ENCODE measurements at regions not wholly inside any gene's neighbourhood (a gene's known extent, or its start where the extent isn't known, plus 50 kb on each side); places are given as distances from the start of the nearest gene placed in this dataset.
A peak's percentile ranks its signal among the peaks of the same experiment; 100 is the strongest.

DNA sequence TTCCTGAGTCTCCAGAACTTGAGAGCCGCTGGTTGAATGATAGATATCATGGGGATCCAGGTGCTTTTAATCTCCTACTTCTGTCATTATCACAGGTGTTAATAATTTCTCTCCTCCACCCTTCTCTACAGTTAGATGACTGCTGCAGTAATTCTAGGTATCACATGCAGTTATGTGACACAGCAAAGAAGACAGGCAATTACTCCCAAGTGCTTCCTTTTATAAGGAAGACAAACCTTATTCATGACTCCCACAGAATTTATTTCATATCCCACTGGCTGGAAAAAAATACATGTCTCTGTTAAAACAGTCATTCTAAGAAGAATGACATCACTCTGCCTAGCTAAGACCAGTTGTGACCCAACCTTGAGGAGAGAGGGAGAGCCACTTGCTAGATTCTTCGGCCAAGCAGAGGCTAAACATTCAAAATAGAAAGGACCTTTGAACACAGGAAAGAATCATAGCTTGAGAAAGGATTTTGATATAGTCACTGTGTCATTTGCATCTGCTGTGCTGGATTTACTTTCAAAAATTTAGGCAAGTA, 500.6 kb downstream of the SI start:
- no peak for DNase-seq (ENCODE audit: low spot score)

DNA sequence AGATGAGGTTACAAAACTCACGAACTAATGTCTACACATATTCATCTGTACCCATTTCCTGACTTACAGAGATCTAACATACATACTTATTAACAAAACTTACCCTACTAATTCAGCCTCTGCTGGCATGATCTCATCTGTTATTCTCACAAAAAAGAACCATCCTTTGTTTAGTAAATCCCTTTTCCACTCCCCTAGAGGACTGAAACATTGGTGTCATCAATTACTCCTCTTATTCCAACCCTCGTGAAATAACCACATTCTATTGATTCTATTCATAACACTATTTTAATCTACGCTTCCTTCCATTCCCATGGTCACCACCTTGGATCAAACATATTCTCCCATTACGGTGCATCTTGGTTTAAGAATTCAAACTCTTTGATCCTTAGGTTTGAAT, 505.9 kb downstream of the SI start:
- no peak for DNase-seq (ENCODE audit: low spot score)

DNA sequence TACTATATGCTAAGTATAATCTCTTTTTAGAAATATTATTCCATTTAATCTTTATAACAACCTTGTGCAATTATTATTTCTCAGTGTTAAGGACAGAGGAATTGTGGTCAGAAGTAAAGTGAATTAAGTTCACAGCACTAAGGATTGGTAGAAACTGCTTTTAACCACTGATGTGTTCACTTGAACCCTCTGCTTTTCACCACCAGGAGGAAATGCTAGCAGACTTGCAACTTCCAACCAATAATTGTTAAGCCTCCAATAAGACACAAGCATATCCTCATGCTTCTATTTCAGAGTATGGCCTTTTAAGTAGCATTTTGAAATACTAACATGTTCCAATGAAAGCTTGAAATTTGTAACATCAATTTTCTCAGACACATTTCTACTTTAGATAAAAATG, 527.4 kb downstream of the SI start:
- peak; percentile 14 for DNase-seq (ENCODE audit: low spot score)

DNA sequence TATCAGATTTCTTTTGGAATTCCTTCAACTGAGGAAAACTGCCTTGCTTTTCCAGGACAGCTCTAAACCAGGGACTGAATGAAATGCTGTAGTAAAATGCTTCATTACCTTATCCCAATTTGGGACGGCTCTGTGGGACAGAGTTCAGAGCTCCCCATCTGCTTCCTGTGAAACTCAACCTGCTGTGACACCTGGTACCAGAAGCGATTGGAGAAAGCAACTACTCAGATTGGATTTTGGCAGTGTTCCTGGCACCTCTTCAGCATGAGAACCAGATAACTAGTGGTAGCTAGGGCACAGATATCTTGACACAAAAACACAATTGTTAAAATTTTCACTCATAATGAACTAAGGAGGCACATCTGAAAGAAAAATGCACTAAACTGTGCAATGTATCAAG, 539.1 kb downstream of the SI start:
- DNase-seq (ENCODE audit: low spot score) = no peak

DNA sequence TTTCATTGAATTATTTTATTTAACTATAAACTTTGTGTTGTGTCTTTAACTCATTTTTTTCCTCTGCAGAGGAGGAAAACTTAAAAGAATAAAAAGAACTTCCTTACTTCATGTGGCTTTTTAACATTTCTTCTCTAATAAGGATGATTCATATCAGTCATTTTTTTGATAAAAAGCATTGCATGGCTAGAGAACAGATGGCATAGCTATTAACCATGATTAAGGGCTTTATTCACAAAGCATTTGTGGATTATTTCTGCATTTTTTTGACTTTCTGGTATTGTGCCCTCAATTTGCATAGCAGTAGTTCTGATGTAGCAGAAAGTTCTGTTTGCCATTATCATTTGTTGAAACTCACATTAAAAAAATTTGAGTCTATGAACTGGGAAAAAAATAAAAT, 540.8 kb downstream of the SI start:
- no peak for DNase-seq (ENCODE audit: low spot score)

DNA sequence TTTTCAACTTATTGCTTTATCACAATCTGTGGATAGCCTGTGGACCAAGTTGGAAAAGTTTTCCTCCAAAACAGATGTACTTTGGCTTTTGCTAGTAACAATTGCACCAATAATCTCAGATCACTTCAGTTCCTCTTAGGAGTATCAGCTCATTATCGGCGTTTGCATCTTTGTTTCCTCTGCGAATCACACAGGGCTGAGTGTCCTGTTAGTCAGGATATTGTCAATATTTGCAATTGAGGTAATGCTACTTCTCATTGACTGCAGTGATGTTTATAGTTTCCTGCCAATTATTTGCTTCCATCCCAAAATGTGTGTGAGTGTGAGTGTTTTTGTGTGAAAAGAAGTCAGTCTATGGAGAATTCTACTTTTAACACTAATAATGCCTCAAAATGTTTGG, 545.0 kb downstream of the SI start:
- no peak for DNase-seq (ENCODE audit: low spot score)

DNA sequence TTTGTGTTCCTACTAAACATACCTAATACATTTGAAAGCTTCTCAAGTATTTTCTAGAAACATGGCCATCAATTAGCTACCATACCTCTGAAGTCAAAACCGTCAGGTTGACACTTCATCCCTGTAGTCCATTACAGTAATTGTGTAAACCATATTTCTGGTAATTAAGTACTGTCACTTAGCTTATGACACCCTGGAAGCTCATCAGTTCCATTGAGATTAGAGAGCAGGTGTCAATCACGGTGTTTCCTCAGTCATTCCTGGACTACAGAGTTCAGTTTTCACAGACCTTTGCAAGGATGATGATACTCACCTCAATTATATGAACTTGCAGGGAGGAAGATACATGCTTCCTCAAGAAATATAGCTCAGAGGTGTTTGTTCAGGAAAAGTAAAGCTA, 552.0 kb downstream of the SI start:
- DNase-seq (ENCODE audit: low spot score) = no peak

DNA sequence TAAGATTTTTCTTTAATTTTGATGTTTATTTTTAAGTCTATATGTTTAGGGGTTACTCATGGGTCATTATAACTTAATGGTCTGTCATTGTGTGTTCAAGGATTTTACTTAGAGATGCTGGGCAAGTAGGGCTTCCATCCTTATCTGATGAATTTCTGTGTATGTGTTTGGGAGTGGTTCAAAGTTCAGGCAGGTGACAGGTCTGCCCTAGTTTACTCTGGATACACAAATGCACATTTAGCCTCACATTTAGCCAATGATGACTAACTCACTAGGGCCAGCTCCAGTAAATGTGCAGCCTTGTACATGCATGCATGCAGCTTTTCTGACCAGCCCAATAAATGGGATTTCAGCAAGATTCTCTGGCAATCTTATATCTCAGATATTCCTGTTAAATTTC, 554.1 kb downstream of the SI start:
- no peak for DNase-seq (ENCODE audit: low spot score)

DNA sequence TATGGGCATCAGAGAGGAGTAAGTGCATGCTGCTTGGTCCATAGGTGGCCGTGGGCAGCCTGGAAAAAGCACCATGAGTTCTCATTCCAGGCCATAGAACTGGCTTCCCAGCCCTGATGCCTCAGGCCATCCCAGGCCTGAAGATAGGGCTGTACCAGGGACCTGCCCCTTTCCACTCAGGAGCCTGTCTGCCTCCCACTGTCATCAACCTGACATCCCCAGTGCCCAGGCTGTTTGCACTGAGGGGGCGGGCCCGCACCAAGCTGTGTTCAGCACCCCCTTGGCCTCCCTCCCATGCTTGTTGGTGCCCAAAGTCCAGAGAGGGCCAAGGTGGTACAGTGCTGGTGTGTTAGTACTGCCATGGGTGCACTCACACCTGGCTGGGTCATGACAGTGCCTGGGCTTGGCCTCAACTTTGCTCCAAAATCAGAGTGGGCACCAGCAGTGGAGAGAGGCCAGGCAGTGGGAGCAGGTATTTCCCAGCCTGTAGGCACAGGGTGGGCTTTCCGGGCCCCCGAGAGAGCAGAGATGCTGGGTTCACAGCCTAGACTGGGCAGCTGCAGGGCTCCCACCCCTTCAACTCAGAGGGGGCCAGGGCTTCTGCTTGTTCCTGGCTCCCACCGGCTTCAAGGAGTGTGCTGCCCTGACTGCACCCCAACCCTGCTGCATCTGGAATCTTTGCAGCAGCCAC, 556.1 kb downstream of the SI start:
- no peak for DNase-seq (ENCODE audit: low spot score)

DNA sequence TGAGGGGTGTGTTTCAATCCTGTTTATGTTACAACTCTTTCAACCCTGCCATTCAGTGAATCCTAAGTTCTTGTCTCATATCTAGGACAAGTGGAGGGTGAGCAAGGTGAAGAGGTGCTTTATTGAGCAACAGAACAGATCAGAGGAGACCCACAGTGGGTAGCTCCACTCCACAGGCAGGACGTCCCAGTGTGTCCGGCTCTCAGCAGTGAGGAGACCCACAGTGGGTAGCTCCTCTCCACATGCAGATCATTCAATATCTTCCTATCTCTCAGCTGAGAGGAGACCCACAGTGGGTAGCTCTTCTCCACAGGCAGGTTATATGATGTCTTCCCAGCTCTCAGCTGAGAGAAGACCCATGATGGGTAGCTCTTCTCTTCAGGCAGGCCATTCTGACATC, 556.7 kb downstream of the SI start:
- no peak for DNase-seq (ENCODE audit: low spot score)

DNA sequence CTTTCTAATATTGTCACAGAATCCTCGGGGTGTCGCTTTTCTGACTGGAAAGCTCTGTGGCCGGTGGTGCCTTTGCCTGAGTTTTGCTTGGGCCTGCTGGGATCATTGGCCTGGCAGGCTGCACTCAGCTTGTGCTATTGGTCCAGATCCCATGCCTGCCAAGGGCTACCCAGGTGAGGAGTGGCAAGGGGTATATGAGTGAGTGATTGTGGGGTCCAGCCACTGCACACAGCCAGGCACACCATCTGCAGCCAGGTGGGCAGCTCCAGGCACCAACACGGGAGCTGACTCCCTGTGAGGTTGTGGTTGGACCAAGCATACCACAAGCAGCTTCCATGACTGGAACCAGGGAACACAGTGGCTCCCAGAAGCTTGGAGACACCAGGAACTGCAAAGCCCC, 557.2 kb downstream of the SI start:
- no peak for DNase-seq (ENCODE audit: low spot score)

DNA sequence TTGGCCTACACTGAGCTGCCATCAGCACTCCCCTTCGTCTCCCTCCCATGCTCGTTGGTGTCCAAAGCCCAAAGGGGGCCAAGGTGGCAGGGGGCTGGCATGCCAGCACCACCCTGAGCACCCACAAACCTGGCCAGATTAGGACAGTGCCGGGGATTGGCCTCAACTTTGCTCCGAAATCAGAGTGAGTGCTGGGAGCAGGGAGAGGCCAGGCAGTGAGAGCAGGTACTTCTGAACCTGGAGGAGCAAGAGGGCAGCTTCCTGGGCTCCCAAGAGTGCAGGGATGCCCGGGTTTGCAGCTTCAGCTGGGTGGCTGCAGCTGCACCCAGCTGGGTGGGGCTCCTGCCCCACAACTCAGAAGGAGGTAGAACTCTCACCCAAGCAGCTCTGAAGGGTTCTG, 563.0 kb downstream of the SI start:
- DNase-seq (ENCODE audit: low spot score) = no peak

DNA sequence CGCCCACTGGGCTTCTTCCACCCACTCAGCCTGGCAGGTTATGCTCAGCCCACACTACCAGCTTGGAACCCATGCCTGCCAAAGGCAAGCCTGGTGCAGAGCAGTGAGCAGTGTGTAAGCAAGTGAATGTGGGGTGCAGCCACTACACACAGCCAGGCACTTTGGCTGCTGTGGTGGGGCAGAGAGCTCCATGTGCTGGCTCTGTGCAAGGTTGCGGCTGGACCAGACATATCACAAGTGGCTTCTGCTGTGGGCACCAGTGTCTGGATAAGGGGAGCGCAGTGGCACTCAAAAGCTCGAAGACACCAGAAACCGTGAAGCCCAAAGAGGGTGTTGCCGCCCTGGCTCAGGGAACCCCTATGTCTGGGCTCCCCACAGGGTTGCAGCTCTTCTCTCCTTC, 563.7 kb downstream of the SI start:
- no peak for DNase-seq (ENCODE audit: low spot score)

DNA sequence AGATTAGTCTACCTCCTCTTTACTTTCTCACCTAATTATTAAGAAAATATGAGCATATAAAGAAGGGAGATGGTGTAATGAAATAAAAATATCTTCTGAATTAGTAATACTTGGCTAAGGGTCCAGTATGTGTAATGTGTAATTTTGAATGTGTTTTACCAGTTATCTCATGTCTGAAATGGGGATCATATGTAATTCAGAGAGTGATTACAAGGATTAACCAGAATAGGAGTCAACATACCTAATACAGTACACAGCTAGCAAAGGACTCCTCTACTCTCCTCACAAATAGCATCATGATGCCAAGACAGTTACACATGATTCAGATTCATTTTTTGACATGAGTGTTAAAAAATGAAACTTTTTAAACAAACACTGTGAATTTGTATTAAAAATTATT, 570.4 kb downstream of the SI start:
- DNase-seq (ENCODE audit: low spot score) = no peak

DNA sequence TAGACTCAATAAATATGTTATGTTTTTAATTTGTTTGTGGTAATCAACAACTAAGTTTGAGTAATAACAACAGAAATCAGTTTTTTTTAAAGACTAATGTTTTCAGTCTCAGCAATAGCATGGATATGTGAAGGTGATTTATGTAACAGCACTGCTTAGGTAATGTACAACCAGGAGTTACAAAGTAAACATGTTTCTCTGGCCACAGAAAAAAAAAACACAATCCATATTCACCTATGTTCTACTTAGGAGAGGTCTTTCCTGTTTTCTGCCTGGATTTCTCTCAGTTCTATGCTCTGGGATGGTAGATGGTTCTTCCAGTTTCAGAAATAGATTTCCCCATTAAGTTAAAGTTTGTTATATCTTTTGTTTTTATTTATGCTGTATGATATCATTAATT, 579.4 kb downstream of the SI start:
- no peak for DNase-seq (ENCODE audit: low spot score)

DNA sequence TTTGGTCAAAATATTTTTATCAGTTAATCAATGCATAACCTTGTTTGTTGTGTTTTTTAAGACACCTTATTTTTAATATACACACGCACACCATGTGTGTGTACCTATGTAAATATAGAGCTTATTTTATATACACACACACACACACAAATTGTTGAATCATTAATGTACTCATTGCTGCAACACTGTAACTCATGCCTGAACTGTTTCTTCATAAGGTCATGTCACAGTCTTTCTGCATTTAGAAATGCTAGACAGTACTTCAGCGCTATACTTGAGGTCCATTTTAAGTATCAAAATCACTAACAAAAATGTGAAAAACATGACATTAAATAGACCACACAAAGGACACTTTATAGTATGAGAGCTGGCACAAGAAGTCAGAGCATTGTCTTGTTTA, 589.4 kb downstream of the SI start:
- DNase-seq (ENCODE audit: low spot score) = no peak

DNA sequence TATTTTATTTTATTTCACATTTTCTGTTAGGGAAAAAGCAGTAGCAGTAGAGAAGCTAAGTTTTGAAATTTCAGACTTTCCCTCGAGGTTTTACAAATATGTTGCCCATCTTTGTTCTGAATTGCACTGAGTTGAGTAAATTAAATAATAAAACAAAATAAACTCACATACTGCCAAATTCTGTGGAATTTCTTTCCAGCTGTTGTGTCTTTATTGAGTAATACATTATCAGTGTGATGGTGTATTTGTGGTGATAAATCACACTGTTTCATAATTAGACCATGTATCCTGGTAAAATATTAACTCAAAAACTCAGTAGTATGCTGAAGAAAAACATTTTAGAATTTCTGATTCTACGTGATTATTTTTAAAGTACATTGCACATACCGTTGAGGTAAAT, 592.1 kb downstream of the SI start:
- no peak for DNase-seq (ENCODE audit: low spot score)

DNA sequence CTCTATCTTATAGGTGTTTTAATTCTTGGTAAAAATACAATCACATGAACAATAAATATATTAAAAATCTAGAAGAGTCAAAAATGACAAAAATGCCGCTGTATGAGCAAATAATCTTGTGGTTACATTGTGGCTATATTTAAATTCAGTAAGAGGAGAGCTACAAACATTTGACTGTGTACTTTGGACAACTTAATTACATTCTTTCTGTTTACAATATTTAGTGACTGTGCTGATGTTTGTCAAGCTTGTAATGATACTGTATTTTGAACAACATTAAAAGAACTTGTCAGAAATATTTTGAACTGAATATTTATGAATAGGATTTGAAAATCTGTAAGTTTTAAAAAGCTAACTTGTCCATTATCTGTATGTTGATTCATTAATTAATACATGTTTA, 598.3 kb downstream of the SI start:
- DNase-seq (ENCODE audit: low spot score) = no peak

DNA sequence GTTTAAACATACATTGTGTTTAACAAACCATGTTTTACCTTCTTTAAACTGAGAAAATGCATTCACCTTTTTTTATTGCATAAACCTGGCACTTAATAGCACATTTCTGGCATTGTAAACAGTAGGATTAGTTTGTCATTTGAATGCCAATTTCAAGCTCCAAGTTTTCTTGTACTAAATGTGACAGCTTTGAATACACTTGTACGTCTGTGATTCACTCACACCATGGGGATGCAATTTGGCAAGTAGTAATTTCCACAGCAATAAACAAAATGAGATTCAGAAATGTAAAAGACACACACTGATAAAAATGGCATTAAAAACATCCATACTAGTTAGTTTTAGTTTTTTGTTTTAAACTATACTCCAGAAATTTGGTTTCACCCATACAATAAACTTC, 598.9 kb downstream of the SI start:
- no peak for DNase-seq (ENCODE audit: low spot score)

DNA sequence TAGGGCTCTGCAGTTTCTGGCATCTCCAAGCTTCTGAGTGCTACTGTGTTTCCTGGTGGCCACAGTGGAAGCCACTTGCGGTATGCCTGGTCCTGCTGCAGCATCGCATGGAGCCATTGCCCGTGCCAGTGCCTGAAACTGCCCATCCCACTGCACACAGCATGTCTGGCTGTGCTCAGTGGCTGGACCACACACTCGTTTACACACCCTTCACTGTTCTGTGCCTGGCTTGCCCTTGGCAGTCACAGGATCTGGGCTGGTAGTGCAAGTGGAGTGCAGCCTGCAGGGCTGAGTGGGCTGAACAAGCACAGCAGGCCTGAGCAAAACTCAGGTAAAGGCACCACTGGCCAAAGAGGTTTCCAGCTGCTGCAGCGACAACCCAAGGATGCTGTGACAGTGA, 600.0 kb downstream of the SI start:
- no peak for DNase-seq (ENCODE audit: low spot score)

DNA sequence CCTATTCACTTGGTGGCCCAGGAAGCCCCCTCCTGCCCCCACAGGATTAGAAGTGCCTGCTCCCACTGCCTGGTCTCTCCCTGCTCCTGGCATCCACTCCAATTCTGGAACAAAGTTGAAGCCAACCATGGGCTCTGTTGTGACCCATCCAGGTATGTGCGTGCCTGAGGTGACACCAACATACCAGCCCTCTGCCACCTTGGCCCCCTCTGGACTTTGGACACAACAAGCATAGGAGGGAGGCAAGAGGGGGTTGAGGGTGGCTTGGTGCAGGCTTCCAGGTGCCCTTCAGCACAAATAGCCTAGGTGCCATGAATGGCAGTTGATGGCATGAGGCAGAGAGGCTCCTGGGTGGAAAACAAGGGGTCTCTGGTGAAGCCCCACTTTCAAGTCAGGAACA, 600.9 kb downstream of the SI start:
- DNase-seq (ENCODE audit: low spot score) = no peak

DNA sequence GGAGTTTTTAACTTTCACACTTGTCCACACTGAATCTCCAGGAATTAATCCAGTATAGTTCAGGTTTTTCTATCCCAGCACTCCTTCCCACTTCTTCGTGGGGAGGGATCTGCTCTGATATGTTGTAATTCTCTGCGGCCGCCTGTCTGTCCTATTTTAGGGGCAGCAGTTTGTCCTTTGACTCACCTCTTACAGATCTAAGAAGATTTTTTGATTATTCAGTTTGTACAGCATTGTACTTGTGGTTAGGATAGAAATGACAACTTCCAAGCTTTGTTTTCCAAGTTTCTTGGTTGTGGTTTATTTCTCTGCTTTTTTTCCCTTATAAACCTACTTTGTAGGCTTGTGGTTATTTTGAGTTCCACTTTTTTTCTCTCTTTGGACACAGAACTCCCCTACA, 601.7 kb downstream of the SI start:
- DNase-seq (ENCODE audit: low spot score) = peak; percentile 29

DNA sequence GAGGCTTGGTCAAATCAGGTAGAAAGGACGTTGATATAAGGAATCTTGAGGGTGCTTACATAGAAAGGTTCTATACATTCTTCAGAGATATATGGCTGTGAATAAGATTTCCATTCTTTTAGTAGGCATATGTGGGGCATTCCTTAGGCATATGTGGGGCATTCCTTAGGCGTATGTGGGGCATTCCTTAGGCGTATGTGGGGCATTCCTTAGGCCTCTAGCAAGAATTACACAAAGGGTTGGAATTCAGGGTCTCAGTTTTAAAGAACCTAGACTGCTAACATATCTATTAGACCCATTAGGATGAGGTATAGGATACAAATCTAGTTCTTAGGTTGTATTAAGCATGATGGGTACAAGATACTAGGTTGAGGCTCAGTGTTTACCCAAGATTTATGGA, 607.8 kb downstream of the SI start:
- no peak for DNase-seq (ENCODE audit: low spot score)

DNA sequence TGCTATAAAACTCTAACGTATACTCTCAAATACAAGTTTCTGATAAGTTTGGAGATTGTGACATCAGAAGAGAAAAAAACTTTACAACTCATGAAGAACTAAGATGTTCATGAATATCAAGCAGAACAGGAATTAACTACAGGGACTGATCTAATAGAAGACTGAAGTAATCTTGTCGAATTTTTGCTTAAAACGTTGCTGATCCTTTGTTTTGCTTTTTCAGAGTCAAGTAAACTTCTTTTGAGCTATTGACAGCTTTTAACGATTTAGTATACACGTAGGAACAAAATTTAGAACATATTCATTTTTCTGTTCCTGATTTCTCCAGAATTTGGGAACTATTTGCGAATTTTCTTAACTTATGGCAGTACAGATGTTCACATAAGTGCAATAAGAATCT, 610.2 kb downstream of the SI start:
- DNase-seq (ENCODE audit: low spot score) = no peak
